H1 (cell line): ENCODE measurements at regions not wholly inside any gene's neighbourhood (a gene's known extent, or its start where the extent isn't known, plus 50 kb on each side); places are given as distances from the start of the nearest gene placed in this dataset.

Experiments used
- CTCF ChIA-PET: fragments of 300-600 bp; sonication (Branson Sonifier 250); formaldehyde crosslinking; loops from one replicate; lab custom pipeline; 2021; ENCODE audit not compliant: partially characterized antibody; lab: Charles Lee
- POLR2A ChIA-PET: fragments of 300-600 bp; sonication (Branson Sonifier 250); formaldehyde crosslinking; loops from one replicate; lab custom pipeline; 2021; ENCODE audit warnings: inconsistent platforms; ENCODE audit not compliant: partially characterized antibody; lab: Charles Lee
- DNase-seq, 2 experiments: peaks; one replicate each; pipeline versions ENCODE4 v3.0.0 to v3.0.0-alpha.2; 2010 to 2022; ENCODE audit warnings: low spot score in 2 of 2, low read depth in 1 of 2, mixed read lengths in 1 of 2
- FAIRE-seq: peaks from 2 replicates; lab custom pipeline; 2011; peaks lifted over from hg19 to GRCh38; lab: Jason Lieb, UNC
- H2AFZ ChIP-seq: 2 replicates; pipeline ENCODE4 v1.8.1; 2012; ENCODE audit warnings: low read length, inconsistent platforms
- H2AK5ac ChIP-seq: 2 replicates; pipeline ENCODE4 v1.6.1; 2013; ENCODE audit warnings: low read depth, low read length
- H2BK120ac ChIP-seq: replicated peaks from 2 replicates; pipeline ENCODE3; 2013; ENCODE audit warnings: low read depth, low read length, inconsistent platforms
- H2BK12ac ChIP-seq: 2 replicates; pipeline ENCODE4 v1.6.1; 2013; ENCODE audit warnings: low read depth, low read length
- H2BK15ac ChIP-seq: 2 replicates; pipeline ENCODE4 v1.6.1; 2013; ENCODE audit warnings: low read length
- H2BK20ac ChIP-seq: 2 replicates; pipeline ENCODE4 v1.6.1; 2013; ENCODE audit warnings: low read length
- H2BK5ac ChIP-seq: 2 replicates; pipeline ENCODE4 v1.6.1; 2013; ENCODE audit warnings: low read depth, low read length
- H3K14ac ChIP-seq: 2 replicates; pipeline ENCODE4 v1.6.1; 2013; ENCODE audit warnings: inconsistent platforms; ENCODE audit not compliant: insufficient read length
- H3K18ac ChIP-seq: 2 replicates; pipeline ENCODE4 v1.6.1; 2013; ENCODE audit warnings: low read length; ENCODE audit errors: extremely low read depth
- H3K23ac ChIP-seq: 2 replicates; pipeline ENCODE4 v1.6.1; 2013; ENCODE audit warnings: inconsistent platforms; ENCODE audit not compliant: insufficient read length
- H3K23me2 ChIP-seq: 2 replicates; pipeline ENCODE4 v1.6.1; 2013; ENCODE audit warnings: low read depth, low read length
- H3K27ac ChIP-seq: 2 replicates; pipeline ENCODE4 v1.6.1; 2011; ENCODE audit warnings: low read depth, low read length, inconsistent platforms
- H3K27me3 ChIP-seq, 4 experiments: replicated peaks in 1 of 4; 1 replicate in 1 of 4; 2 replicates in 3 of 4; pipeline versions ENCODE4 v1.6.1 to v1.8.1; 2011 to 2013; ENCODE audit warnings: low read length in 3 of 4, mild to moderate bottlenecking in 3 of 4, inconsistent platforms in 2 of 4, mixed read lengths in 2 of 4, moderate library complexity in 1 of 4; ENCODE audit not compliant: control insufficient read depth in 3 of 4, insufficient read depth in 3 of 4; ENCODE audit errors: extremely low read depth in 1 of 4
- H3K36me3 ChIP-seq, 4 experiments: 2 replicates each; pipeline versions ENCODE4 v1.6.1 to v1.8.1; 2011 to 2013; ENCODE audit warnings: mild to moderate bottlenecking in 4 of 4, low read length in 3 of 4, moderate library complexity in 2 of 4, control low read depth in 1 of 4, inconsistent platforms in 1 of 4; ENCODE audit not compliant: insufficient read depth in 4 of 4, control insufficient read depth in 2 of 4
- H3K4ac ChIP-seq: replicated peaks from 2 replicates; pipeline ENCODE3; 2013; ENCODE audit warnings: low read length, low read depth, mixed read lengths, inconsistent platforms; ENCODE audit not compliant: insufficient read length
- H3K4me1 ChIP-seq, 4 experiments: replicated peaks in 1 of 4; 1 replicate in 1 of 4; 2 replicates in 3 of 4; pipeline versions ENCODE4 v1.6.1 to v1.8.1; 2011 to 2013; ENCODE audit warnings: low read length in 3 of 4, inconsistent platforms in 2 of 4, mixed read lengths in 1 of 4; ENCODE audit not compliant: insufficient read depth in 4 of 4, control insufficient read depth in 3 of 4
- H3K4me2 ChIP-seq, 2 experiments: 2 replicates each; pipeline versions ENCODE4 v1.6.1 to v1.8.1; 2011 to 2013; ENCODE audit warnings: low read depth in 2 of 2, low read length in 2 of 2, control low read depth in 1 of 2, inconsistent platforms in 1 of 2, mild to moderate bottlenecking in 1 of 2; ENCODE audit not compliant: insufficient read depth in 1 of 2
- H3K4me3 ChIP-seq, 4 experiments: fragments of 200-600, 300-600 bp in 1 of 4; sonication (generic), shearing (Covaris generic), sonication (Bioruptor Twin) in 1 of 4; 2 replicates each; pipeline versions ENCODE4 v1.5.1 to v1.8.1; 2011 to 2016; ENCODE audit warnings: low read length in 4 of 4, low read depth in 3 of 4, control low read depth in 2 of 4, inconsistent platforms in 2 of 4, mild to moderate bottlenecking in 2 of 4, mixed read lengths in 1 of 4, moderate library complexity in 1 of 4; ENCODE audit not compliant: insufficient read depth in 2 of 4; ENCODE audit errors: extremely low read depth in 1 of 4
- H3K56ac ChIP-seq: replicated peaks from 2 replicates; pipeline ENCODE3; 2013; ENCODE audit warnings: low read depth, mild to moderate bottlenecking, mixed read lengths, low read length, inconsistent platforms; ENCODE audit not compliant: insufficient read length
- H3K79me1 ChIP-seq: 2 replicates; pipeline ENCODE4 v1.6.1; 2013; ENCODE audit warnings: low read depth, low read length, control low read depth
- H3K79me2 ChIP-seq, 2 experiments: 2 replicates each; pipeline versions ENCODE4 v1.6.1 to v1.8.1; 2012 to 2013; ENCODE audit warnings: low read length in 2 of 2, mild to moderate bottlenecking in 2 of 2, inconsistent platforms in 1 of 2; ENCODE audit not compliant: insufficient read depth in 2 of 2, control insufficient read depth in 1 of 2
- H3K9ac ChIP-seq, 4 experiments: replicated peaks in 1 of 4; 1 replicate in 1 of 4; 2 replicates in 3 of 4; pipeline versions ENCODE4 v1.6.1 to v1.8.1; 2011 to 2013; ENCODE audit warnings: low read depth in 3 of 4, low read length in 3 of 4, control low read depth in 2 of 4, mild to moderate bottlenecking in 2 of 4, moderate library complexity in 2 of 4, inconsistent platforms in 1 of 4; ENCODE audit errors: extremely low read depth in 1 of 4
- H3K9me3 ChIP-seq, 2 experiments: 2 replicates each; pipeline versions ENCODE4 v1.6.1 to v1.8.1; 2012 to 2013; ENCODE audit warnings: mild to moderate bottlenecking in 2 of 2, moderate library complexity in 2 of 2, control low read depth in 1 of 2, inconsistent platforms in 1 of 2, low read depth in 1 of 2, low read length in 1 of 2, mixed read lengths in 1 of 2; ENCODE audit not compliant: insufficient read depth in 2 of 2
- H4K20me1 ChIP-seq, 2 experiments: replicated peaks in 1 of 2; 2 replicates each; pipeline versions ENCODE3 to v1.8.1; 2011 to 2013; ENCODE audit warnings: inconsistent platforms in 2 of 2, low read length in 2 of 2, mild to moderate bottlenecking in 1 of 2; ENCODE audit not compliant: insufficient read depth in 2 of 2, control insufficient read depth in 1 of 2
- H4K5ac ChIP-seq: 2 replicates; pipeline ENCODE4 v1.6.1; 2013; ENCODE audit warnings: low read length, low read depth, mixed read lengths, inconsistent platforms; ENCODE audit not compliant: insufficient read length
- H4K8ac ChIP-seq: 2 replicates; pipeline ENCODE4 v1.8.0; 2013; ENCODE audit warnings: mild to moderate bottlenecking, moderate library complexity, low read length, inconsistent platforms; ENCODE audit not compliant: insufficient read depth; ENCODE audit errors: extremely low read depth
- H4K91ac ChIP-seq: replicated peaks from 2 replicates; pipeline ENCODE3; 2013; ENCODE audit warnings: low read length, mixed read lengths, inconsistent platforms; ENCODE audit not compliant: insufficient read length
- ATF3 ChIP-seq: IDR thresholded peaks from 2 replicates; pipeline ENCODE4 v1.6.1; 2011; ENCODE audit warnings: low read depth, mild to moderate bottlenecking, low read length; ENCODE audit not compliant: insufficient read depth
- CBX8 ChIP-seq: fragments of 300-800, 300-1000 bp; sonication (generic); IDR thresholded peaks from 2 replicates; pipeline ENCODE4 v1.7.1; 2016; ENCODE audit warnings: low read depth, low read length, borderline replicate concordance
- CREB1 ChIP-seq: IDR thresholded peaks from 2 replicates; pipeline ENCODE4 v1.6.1; 2012; ENCODE audit warnings: inconsistent platforms
- CTCF ChIP-seq, 3 experiments: IDR thresholded peaks; 1 replicate in 2 of 3; 2 replicates in 1 of 3; pipeline versions ENCODE4 v1.5.1 to v1.6.1; 2011; ENCODE audit warnings: low read length in 3 of 3, mild to moderate bottlenecking in 3 of 3, inconsistent platforms in 2 of 3, low read depth in 1 of 3, moderate library complexity in 1 of 3; ENCODE audit not compliant: insufficient read depth in 1 of 3; ENCODE audit errors: control extremely low read depth in 1 of 3
- EP300 ChIP-seq, 2 experiments: IDR thresholded peaks; 1 replicate in 1 of 2; 2 replicates in 1 of 2; pipeline ENCODE4 v1.6.1; 2011 to 2012; ENCODE audit warnings: low read depth in 2 of 2, low read length in 2 of 2, mild to moderate bottlenecking in 2 of 2, borderline replicate concordance in 1 of 2, inconsistent platforms in 1 of 2, moderate library complexity in 1 of 2
- HDAC6 ChIP-seq: IDR thresholded peaks from one replicate; pipeline ENCODE4 v1.7.1; 2012; ENCODE audit warnings: low read depth, mild to moderate bottlenecking, inconsistent platforms, low read length, moderate library complexity
- JUN ChIP-seq: IDR thresholded peaks from 2 replicates; pipeline ENCODE4 v1.6.1; 2011; ENCODE audit warnings: low read depth, mild to moderate bottlenecking, improper control_type of control experiment, low read length
- JUND ChIP-seq: IDR thresholded peaks from 2 replicates; pipeline ENCODE4 v1.6.1; 2011; ENCODE audit warnings: mild to moderate bottlenecking, improper control_type of control experiment, low read length
- NRF1 ChIP-seq: IDR thresholded peaks from 2 replicates; pipeline ENCODE4 v1.6.1; 2011; ENCODE audit warnings: mild to moderate bottlenecking, low read depth, low read length, improper control_type of control experiment
- SRF ChIP-seq: IDR thresholded peaks from 2 replicates; pipeline ENCODE4 v1.6.1; 2011; ENCODE audit warnings: mild to moderate bottlenecking, low read depth, low read length, moderate library complexity
- SUZ12 ChIP-seq: fragments of 200-600 bp; sonication (generic); IDR thresholded peaks from 2 replicates; pipeline ENCODE4 v1.6.1; 2012; ENCODE audit warnings: mild to moderate bottlenecking, inconsistent platforms, low read length, moderate library complexity, mixed read lengths
- TAF7 ChIP-seq: optimal IDR thresholded peaks from 2 replicates; pipeline ENCODE3; 2011; ENCODE audit warnings: low read depth, mild to moderate bottlenecking, inconsistent platforms, low read length, moderate library complexity, borderline replicate concordance
- TBP ChIP-seq: IDR thresholded peaks from 2 replicates; pipeline ENCODE4 v1.6.1; 2011; ENCODE audit warnings: low read depth, low read length, improper control_type of control experiment

- Histone ChIP-seq H2BK12ac (no peak overlapping the region), H3K79me1 (no peaks in the 10 kb centered on the region), H3K14ac (no peak overlapping the region), H3K36me3 (no peaks in the 10 kb centered on the region), H3K23me2 (no peaks in the 10 kb centered on the region), H2BK15ac (no peak overlapping the region), H3K27me3 (no peaks in the 10 kb centered on the region), H3K9me3 (no peaks in the 10 kb centered on the region), H3K4ac (no peak overlapping the region), H2BK120ac (no peak overlapping the region), H3K27ac (no peak overlapping the region), H4K8ac (no peak overlapping the region), H2BK20ac (no peak overlapping the region), H3K56ac (no peak overlapping the region), H4K5ac (no peak overlapping the region), H3K79me2 (no peaks in the 10 kb centered on the region), H3K4me3 (no peak overlapping the region), H3K18ac (no peak overlapping the region), H2AFZ (no peak overlapping the region), H3K9ac (no peak overlapping the region), H4K20me1 (no peaks in the 10 kb centered on the region), H2BK5ac (no peak overlapping the region), H3K4me1 (no peaks in the 10 kb centered on the region; a peak in 1 of 7 replicates), H2AK5ac (no peak overlapping the region), H3K23ac (no peak overlapping the region), H4K91ac (no peak overlapping the region), H3K4me2 (no peak overlapping the region)
- ChIA-PET CTCF (interaction anchor here (0.7 kb wide), 1 partner anchor 10 kb away, joined by 3 read pairs; no protein-coding TSS in a partner anchor), POLR2A (no interaction called here)
- FAIRE-seq (no peak), DNase-seq (no peak)
- TF ChIP-seq EP300 (IDR thresholded peaks at IDR 0.05; ENCODE audit: borderline replicate concordance in 1 of 2, low read depth in 2 of 2, low read length in 2 of 2) (no peak), JUN (no peak), NRF1 (no peak), CREB1 (no peak), ATF3 (no peak), JUND (no peak), SUZ12 (no peak), SRF (no peak), CBX8 (no peak), TBP (no peak), CTCF (IDR thresholded peaks at IDR 0.05; ENCODE audit: control extremely low read depth in 1 of 3, insufficient read depth in 1 of 3, low read depth in 1 of 3, low read length in 3 of 3) (no peak), HDAC6 (no peak), TAF7 (no peak)
These were observed 677.6 kb downstream of the IRS1 start for GRCh38 chr2:226122041-226122440.
